SK-N-SH treated with all-trans-retinoic acid at 6 μM for 48 hours (cell line): ENCODE measurements at regions not wholly inside any gene's neighbourhood (a gene's known extent, or its start where the extent isn't known, plus 50 kb on each side); places are given as distances from the start of the nearest gene placed in this dataset.

Experiments
- CSRNP3 ChIP-seq: fragments of 250-450 bp; sonication (Bioruptor Pico); IDR thresholded peaks from 2 replicates; pipeline ENCODE4 v1.5.1; 2021; ENCODE audit warnings: mild to moderate bottlenecking, moderate library complexity
- ESRRG ChIP-seq: fragments of 250-450 bp; sonication (Bioruptor Pico); IDR thresholded peaks from 2 replicates; pipeline ENCODE4 v1.6.1; 2021; ENCODE audit warnings: mild to moderate bottlenecking
- GLIS3 ChIP-seq: fragments of 250-450 bp; sonication (Bioruptor Pico); IDR thresholded peaks from 2 replicates; pipeline ENCODE4 v1.5.0; 2020; ENCODE audit warnings: mild to moderate bottlenecking, moderate library complexity
- ISL1 ChIP-seq: fragments of 250-450 bp; sonication (Bioruptor Pico); IDR thresholded peaks from 2 replicates; pipeline ENCODE4 v2.1.2; 2022; ENCODE audit warnings: mild to moderate bottlenecking, moderate library complexity
- PATZ1 ChIP-seq: fragments of 250-450 bp; sonication (Bioruptor Pico); IDR thresholded peaks from 2 replicates; pipeline ENCODE4 v1.8.0; 2020; ENCODE audit warnings: mild to moderate bottlenecking, moderate library complexity, borderline replicate concordance
- PPARA ChIP-seq: fragments of 250-450 bp; sonication (Bioruptor Pico); IDR thresholded peaks from 2 replicates; pipeline ENCODE4 v1.5.0; 2020; ENCODE audit warnings: mild to moderate bottlenecking, borderline replicate concordance
- TCF4 ChIP-seq: fragments of 250-450 bp; sonication (Bioruptor Pico); IDR thresholded peaks from 2 replicates; pipeline ENCODE4 v1.8.0; 2021; ENCODE audit warnings: mild to moderate bottlenecking, moderate library complexity, borderline replicate concordance
- TSHZ2 ChIP-seq: fragments of 250-450 bp; sonication (Bioruptor Pico); IDR thresholded peaks from 2 replicates; pipeline ENCODE4 v1.5.0; 2020; ENCODE audit warnings: mild to moderate bottlenecking, moderate library complexity
- ZFP3 ChIP-seq: fragments of 250-450 bp; sonication (Bioruptor Pico); IDR thresholded peaks from 2 replicates; pipeline ENCODE4 v1.5.0; 2020; ENCODE audit warnings: mild to moderate bottlenecking, moderate library complexity
- ZFP30 ChIP-seq: fragments of 450-650 bp; formaldehyde crosslinking; IDR thresholded peaks from 2 replicates; pipeline ENCODE4 v1.5.0; 2022; ENCODE audit warnings: mild to moderate bottlenecking, moderate library complexity
- ZNF70 ChIP-seq: fragments of 450-650 bp; formaldehyde crosslinking; IDR thresholded peaks from 2 replicates; pipeline ENCODE4 v1.5.0; 2020; ENCODE audit warnings: mild to moderate bottlenecking, moderate library complexity

GRCh38 chr10:121679916-121680315, 81.7 kb upstream of the FGFR2 start:
- TF ChIP-seq PPARA, result no peak
- TF ChIP-seq ZFP3, result no peak
- no peak for TF ChIP-seq CSRNP3 (CRISPR knock-in tag)
- no peak for TF ChIP-seq ESRRG (CRISPR knock-in tag)
- no peak for TF ChIP-seq TSHZ2 (CRISPR knock-in tag)
- no peak for TF ChIP-seq GLIS3 (CRISPR knock-in tag)
- TF ChIP-seq PATZ1 (CRISPR knock-in tag), result no peak
- no peak for TF ChIP-seq TCF4 (CRISPR knock-in tag)
- TF ChIP-seq ISL1 (CRISPR knock-in tag), result no peak
- TF ChIP-seq ZFP30 (CRISPR knock-in tag), result no peak
- TF ChIP-seq ZNF70 (CRISPR knock-in tag), result no peak
